ENCODE measurements at regions not wholly inside any gene's neighbourhood (a gene's known extent, or its start where the extent isn't known, plus 50 kb on each side); places are given as distances from the start of the nearest gene placed in this dataset.

GRCh38 chr13:83272652-83273240 lies 609.5 kb downstream of the SLITRK1 start (continued):
- TF ChIP-seq NR2C2 (IDR thresholded peaks at IDR 0.05; ENCODE audit: borderline replicate concordance, control insufficient read depth, insufficient read length, low read depth) (no peak), NBN (IDR thresholded peaks at IDR 0.05) (no peak), SPI1 (IDR thresholded peaks at IDR 0.05; ENCODE audit: borderline replicate concordance, insufficient read depth, low read depth, low read length) (no peak), EGR1 (IDR thresholded peaks at IDR 0.05; ENCODE audit: borderline replicate concordance in 1 of 2, low read depth in 2 of 2, low read length in 2 of 2) (no peak), IKZF1 (conservative IDR thresholded peaks at IDR 0.05) (no peak), EZH2 (IDR thresholded peaks at IDR 0.05; ENCODE audit: borderline replicate concordance, control insufficient read depth, low read depth, low read length) (no peak), SP1 (IDR thresholded peaks at IDR 0.05; ENCODE audit: low read depth, low read length) (no peak), EP300 (IDR thresholded peaks at IDR 0.05; ENCODE audit: borderline replicate concordance in 1 of 2, control insufficient read depth in 1 of 2, low read depth in 2 of 2, low read length in 2 of 2) (no peak), ZZZ3 (IDR thresholded peaks at IDR 0.05; ENCODE audit: control insufficient read depth, insufficient read length, low read depth) (no peak), SUZ12 (IDR thresholded peaks at IDR 0.05; ENCODE audit: unreplicated experiment) (no peak)

GRCh38 chr13:83272076-83272475 lies 610.2 kb downstream of the SLITRK1 start:
- in situ Hi-C loops (cut with MboI) (no loop called here), intact Hi-C loops (cut with micrococcal nuclease; ENCODE audit: unreplicated experiment) (no loop called here)
- ChIA-PET CTCF (no interaction called here), RAD21 (ENCODE audit: unreplicated experiment) (no interaction called here), SMC1A (ENCODE audit: uncharacterized antibody, unreplicated experiment) (no interaction called here), POLR2A (no interaction called here)
- DNase-seq (ENCODE audit: low read depth, low spot score) (no peak), FAIRE-seq (no peak), ATAC-seq (no peak)
- no peaks in the 10 kb centered on the region for H3K9me3 ChIP-seq (replicated peaks; ENCODE audit: control insufficient read depth, insufficient read depth, low read length)
- no peaks in the 10 kb centered on the region for H3K79me2 ChIP-seq (ENCODE audit: control insufficient read depth, insufficient read depth, low read length)
- H2AFZ ChIP-seq (ENCODE audit: control insufficient read depth, low read depth, low read length): no peak overlapping the region
- H3K9ac ChIP-seq (ENCODE audit: control insufficient read depth, insufficient read depth, low read length): no peak overlapping the region
- H3K27me3 ChIP-seq (replicated peaks in 1 of 2; ENCODE audit: control insufficient read depth in 2 of 2, insufficient read depth in 2 of 2, low read length in 1 of 2): no peaks in the 10 kb centered on the region
- H3K4me3 ChIP-seq: no peak overlapping the region
- no peaks in the 10 kb centered on the region for H3K36me3 ChIP-seq (ENCODE audit: control insufficient read depth in 2 of 2, insufficient read depth in 2 of 2, low read length in 1 of 2)
- H4K20me1 ChIP-seq (ENCODE audit: control insufficient read depth, insufficient read depth): no peaks in the 10 kb centered on the region
- no peaks in the 10 kb centered on the region for H3K4me1 ChIP-seq (ENCODE audit: control insufficient read depth, insufficient read depth, low read length)
- H3K27ac ChIP-seq (ENCODE audit: control insufficient read depth, insufficient read depth): no peak overlapping the region
- 5% methylated on average over 1 of the region's 1 CpG for WGBS (ENCODE audit: insufficient coverage, insufficient replicate concordance, low lambda C conversion rate, missing lambda C conversion rate)
- no peak overlapping the region for H3K4me2 ChIP-seq (ENCODE audit: control insufficient read depth, insufficient read depth)
- no TSS peak for BruUV-seq (replicated peaks)
- TF ChIP-seq CHD4 (IDR thresholded peaks at IDR 0.05) (no peak), SPI1 (IDR thresholded peaks at IDR 0.05; ENCODE audit: borderline replicate concordance, insufficient read depth, low read depth, low read length) (no peak), ZNF217 (IDR thresholded peaks at IDR 0.05) (no peak), POU2F2 (IDR thresholded peaks at IDR 0.05; ENCODE audit: borderline replicate concordance, low read depth, low read length) (no peak), KDM1A (IDR thresholded peaks at IDR 0.05; ENCODE audit: borderline replicate concordance) (no peak), USF2 (IDR thresholded peaks at IDR 0.05; ENCODE audit: borderline replicate concordance, low read depth, low read length) (no peak), JUNB (IDR thresholded peaks at IDR 0.05) (no peak), CUX1 (IDR thresholded peaks at IDR 0.05; ENCODE audit: insufficient replicate concordance, low read depth, low read length) (no peak), PAX5 (IDR thresholded peaks at IDR 0.05; ENCODE audit: borderline replicate concordance, low read depth, low read length) (no peak)

Data from GM12878 (cell line).